COLO668 (cell line): ENCODE measurements at regions not wholly inside any gene's neighbourhood (a gene's known extent, or its start where the extent isn't known, plus 50 kb on each side); places are given as distances from the start of the nearest gene placed in this dataset.
A peak's percentile ranks its signal among the peaks of the same experiment; 100 is the strongest.

Experiments
- DNase-seq: peaks from one replicate; lab custom pipeline; 2025; ENCODE audit not compliant: unreplicated experiment; lab: John Stamatoyannopoulos, UW

DNA sequence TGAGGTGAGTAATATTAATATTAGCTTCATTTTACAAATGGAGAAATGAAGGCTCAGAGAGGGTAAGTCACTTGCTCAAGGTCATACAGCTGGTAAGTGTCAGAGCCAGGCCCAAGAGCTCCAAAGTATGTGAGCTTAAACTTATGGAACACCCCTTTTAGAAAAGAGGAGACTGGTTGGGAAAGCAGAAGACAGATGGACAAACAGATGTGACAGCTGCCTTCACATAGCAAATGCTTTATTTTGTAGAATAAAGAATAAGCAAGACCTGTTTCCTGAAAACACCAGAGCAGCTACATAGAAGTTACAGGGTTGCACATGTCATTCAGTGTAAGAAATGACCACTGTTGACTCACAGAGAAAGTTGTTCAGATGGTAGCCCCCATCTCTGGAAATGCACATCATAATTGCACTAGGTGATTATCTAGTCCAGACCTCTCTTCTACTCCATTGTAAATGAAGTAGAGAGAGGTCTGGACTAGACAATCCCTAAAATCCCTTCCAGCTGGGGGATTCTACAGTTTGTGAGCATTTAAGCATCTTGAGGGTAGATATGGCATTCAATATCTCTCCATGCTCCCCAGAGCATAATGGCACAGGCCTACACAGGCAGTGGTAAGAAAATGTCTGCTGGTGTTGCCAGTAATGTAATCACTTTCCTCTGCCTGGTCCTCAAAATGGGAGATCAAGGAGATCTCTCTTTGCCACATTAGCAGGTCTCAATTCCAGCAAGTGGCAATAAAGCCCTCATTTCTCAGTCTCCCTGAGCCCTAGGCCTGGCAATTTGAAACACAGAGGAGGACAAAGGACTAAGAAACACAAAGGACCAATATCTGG, 188.2 kb upstream of the FGGY start:
- no peak for DNase-seq

DNA sequence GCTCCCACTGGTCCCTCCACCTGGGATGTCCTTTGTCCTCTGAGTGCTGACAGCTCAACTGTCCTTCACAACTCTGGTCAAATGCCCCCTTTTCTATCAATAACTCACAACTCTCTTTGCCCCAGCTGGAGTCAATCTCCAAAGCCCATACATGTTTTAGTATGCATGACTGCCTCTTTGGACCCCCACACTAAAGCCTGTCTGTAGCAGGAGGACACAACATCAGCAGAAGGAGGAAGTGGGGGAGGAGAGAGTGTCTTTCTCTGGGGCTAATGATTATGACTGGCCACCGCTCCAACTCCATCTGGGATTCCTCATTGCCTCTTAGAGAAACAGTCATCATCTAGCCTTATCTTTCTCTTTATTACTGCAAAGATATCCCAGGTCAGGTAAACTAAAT, 186.6 kb upstream of the FGGY start:
- DNase-seq, result no peak

DNA sequence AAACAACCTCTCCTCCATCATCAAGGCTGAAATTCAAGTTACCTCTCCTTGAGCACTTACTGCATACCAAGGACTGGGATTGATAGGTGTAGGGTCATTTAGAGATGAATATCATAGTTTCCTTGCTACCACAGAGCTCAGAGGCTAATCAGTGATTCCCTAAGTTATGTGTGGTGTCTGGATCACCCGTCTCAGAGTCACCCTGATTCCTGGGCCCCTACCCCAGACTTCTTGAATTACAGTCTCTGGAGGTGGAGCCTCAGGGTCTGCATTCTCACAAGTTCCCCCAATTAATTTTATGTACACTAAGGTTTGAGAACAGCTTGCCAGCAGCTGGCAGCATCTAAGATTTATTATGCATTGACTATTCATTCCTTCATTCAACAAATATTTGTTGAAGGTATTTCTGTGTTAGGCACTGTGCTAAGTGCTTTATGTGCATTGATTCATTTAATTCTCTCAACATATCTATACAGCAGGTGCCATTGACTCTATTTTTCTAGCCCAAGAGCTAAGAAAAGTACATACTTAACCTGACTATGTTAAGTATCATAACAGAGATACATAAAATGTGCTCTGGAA, 182.9 kb upstream of the FGGY start:
- peak; percentile 49 for DNase-seq

DNA sequence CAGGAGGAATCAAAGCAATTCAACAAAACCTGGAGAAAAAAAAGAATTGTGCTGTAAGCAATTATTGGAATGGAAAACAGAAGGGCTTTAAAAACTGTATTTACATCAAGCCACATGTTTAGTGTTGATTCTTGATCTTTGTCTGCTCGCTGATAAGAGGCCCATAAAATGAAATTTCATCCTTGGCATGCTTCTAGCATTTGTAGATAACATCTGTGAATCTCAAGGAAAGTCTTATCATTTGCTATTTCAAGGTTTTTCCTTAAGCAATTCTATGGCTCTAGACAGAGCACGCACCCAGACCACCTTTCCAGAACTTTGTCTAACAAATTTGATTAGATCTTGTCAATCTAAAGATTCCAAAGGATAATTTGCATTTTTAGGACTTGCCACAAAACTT, 181.0 kb upstream of the FGGY start:
- DNase-seq, result no peak

GRCh38 chr1:59116920-59117542, 179.9 kb upstream of the FGGY start:
- DNase-seq, result no peak

DNA sequence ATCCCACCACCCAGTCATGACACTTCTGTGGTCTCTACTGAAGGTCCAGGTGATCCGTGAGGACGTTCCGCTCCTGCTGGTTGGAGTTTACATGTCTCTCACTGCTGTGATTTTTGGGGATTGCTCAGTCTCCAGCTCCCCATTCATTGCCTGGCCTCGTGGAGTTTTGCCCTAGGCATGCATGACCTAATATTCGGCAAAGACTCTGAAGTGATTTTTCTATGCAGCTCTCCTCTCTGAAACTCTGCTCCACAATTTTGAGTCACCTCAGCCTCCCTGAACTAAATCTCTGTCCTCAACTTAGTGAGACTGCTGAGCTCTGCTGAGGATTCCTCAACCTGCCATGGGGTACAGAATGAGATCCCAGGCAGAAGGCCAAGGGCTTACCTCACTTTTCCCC, 174.4 kb upstream of the FGGY start:
- DNase-seq, result no peak

- DNase-seq, result no peak
These were observed 173.7 kb upstream of the FGGY start for GRCh38 chr1:59123081-59123681.

DNA sequence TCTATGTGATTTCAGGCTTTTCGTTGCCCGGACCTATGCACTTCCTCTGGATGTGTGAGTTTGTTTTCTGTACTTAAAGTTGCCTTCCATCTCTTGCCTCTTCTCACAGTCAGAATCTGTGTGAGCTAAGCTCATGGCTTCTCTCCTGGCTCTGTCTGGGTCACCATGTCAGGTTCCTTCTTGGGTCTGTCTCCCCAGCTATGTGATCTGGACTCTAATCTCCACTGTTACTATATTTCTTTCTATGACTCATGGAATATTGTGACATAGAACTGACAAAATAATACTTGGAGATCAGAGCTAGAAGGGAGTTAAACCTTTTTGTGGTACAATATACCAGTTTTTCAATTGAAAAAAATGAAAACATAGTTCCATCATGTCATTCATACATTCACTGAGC, 172.7 kb upstream of the FGGY start:
- DNase-seq, result no peak

- DNase-seq, result no peak
These were observed 171.7 kb upstream of the FGGY start for GRCh38 chr1:59125154-59125553.

- DNase-seq, result no peak
These were observed 171.1 kb upstream of the FGGY start for GRCh38 chr1:59125676-59126320.

- no peak for DNase-seq
These were observed 170.5 kb upstream of the FGGY start for GRCh38 chr1:59126366-59126765.

DNA sequence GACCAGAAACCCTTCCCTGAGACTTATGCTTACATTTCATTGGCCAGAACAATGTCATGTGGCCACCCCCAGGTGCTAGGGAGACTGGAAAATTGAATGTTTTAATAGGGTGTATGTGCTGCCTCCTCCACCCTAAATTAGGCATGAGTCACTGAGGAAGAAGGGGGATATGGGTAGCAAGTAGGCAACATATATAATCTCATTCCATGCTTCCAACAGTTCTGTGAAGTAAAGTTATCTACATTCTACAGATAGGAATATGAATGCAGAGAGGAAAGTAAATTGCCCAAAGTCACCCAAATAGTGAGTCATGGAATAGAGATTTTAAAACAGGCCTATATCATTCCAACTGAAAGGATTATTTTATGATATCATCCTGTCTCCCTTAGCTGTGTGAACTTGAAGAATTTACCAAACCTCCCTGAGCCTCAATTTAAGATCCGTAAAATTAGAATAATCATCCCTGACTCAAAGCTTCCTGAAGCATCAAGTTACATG, 168.6 kb upstream of the FGGY start:
- DNase-seq, result no peak

- DNase-seq, result no peak
These were observed 168.1 kb upstream of the FGGY start for GRCh38 chr1:59128784-59129227.

DNA sequence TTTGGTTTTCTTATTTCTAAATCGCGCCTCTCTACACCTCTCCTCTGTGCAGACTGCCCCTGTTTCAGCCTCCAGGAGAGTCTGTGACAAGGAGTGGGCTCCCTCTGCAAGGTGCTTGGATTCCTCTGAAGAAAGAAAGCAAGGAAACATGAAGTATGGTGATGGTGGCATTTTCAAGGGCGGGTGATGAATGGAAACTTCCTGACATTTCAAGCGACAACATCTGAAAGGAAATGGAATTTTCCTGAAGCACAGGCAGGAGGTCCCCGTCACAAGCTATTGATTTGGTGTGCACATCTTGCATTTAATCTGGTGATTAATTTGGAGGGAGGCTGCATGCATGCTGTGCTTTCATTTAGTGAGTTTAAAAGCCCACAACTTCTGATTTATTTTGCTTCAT, 164.6 kb upstream of the FGGY start:
- no peak for DNase-seq

GRCh38 chr1:59133997-59134396, 162.9 kb upstream of the FGGY start:
- DNase-seq, result no peak

- DNase-seq, result no peak
These were observed 161.1 kb upstream of the FGGY start for GRCh38 chr1:59135761-59136255.

GRCh38 chr1:59136541-59137275, 160.2 kb upstream of the FGGY start:
- no peak for DNase-seq

DNA sequence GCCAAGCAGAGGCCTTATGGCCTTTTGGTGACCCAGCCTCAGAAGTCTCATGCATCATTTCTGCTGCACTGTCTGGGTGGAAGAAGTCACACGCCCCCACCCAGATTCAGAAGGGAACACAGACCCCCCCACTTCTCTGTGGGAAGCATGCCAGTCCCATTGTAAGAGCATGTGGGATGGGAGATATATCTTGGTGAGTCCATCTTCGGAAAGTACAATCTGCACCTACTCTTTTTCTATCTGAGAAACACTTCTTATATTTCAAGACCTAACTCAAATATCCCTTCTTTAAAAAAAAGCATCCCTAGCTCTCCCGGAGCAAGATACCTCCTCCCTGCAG, 159.6 kb upstream of the FGGY start:
- no peak for DNase-seq

DNA sequence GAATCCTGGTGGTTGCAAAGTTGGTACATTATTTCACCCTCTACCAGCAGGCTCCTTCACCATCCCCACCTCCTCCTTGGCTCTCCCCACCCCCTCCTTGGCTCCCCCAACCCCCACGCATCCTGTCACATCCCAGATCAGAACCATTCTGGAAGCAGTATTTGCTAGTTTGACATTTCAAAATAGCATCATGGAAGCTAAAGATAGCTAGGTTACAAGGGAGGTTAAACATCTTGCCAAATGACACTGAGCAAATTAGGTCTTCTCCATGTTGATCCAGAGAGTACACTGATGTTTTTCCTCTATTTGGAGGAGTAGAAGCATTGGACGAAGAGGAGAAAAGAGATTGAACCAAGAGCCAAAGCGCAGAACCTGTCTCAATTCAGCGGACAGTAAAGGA, 158.9 kb upstream of the FGGY start:
- DNase-seq, result no peak

GRCh38 chr1:59138402-59138801, 158.5 kb upstream of the FGGY start:
- no peak for DNase-seq
